Stimulated activated naive CD8-positive, alpha-beta T cell treated with anti-CD3 and anti-CD28 coated beads, Interleukin-15, Interleukin-2, amounts not matched to agents 100 U/mL and 50 U/mL, for 24 hours (primary cell): ENCODE measurements at regions not wholly inside any gene's neighbourhood (a gene's known extent, or its start where the extent isn't known, plus 50 kb on each side); places are given as distances from the start of the nearest gene placed in this dataset.
"Not testable (repeated sequence)": the region's sequence is repeated elsewhere in the genome, so short reads cannot be mapped to it uniquely, and the experiment has no call there.

Source experiments
- ATAC-seq: fragments of 150-1000 bp; cut with Tn5 transposase; one replicate; pipeline ENCODE4 v1.10.0; 2021
- DNase-seq: peaks from one replicate; pipeline ENCODE4 v3.0.0; 2021

DNA sequence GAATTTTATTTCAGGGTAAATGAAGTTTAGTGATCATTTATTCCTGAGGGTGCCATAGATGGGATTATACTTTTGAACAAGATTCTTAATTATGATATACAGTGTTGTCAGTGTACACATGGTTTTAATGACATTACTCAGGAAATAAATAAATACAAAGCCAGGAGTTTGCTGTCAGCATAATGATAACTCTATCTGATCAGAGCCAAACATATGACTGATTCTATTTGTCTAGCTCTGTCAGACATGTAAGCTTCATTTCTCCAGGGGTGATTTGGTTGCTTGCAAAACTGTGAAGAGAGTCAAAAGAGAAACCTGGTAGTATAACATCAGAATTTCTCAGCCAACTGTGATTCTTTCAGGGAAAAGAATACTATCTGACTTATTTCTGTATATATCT lies 1425.8 kb upstream of the C9orf72 start:
- ATAC-seq (no peak), DNase-seq (no peak)

DNA sequence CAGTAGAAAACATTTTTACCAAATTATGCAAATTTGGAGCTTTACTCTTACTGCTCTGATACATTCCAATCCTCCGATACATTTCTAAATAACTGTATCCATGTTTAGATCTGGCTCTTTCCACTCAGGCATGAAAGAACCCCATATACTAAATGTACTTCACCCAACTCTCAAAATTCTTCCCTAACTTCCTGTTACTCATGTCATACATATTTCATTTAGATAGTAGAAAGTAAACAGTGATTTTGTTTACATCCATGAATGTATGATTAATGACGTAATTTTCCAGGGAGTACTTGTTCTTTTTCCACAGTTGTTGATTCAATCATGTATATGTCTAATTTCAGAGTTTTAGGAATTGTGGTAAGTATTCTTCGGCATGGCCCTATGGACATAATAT lies 1426.5 kb upstream of the C9orf72 start:
- DNase-seq (no peak), ATAC-seq (no peak)

DNA sequence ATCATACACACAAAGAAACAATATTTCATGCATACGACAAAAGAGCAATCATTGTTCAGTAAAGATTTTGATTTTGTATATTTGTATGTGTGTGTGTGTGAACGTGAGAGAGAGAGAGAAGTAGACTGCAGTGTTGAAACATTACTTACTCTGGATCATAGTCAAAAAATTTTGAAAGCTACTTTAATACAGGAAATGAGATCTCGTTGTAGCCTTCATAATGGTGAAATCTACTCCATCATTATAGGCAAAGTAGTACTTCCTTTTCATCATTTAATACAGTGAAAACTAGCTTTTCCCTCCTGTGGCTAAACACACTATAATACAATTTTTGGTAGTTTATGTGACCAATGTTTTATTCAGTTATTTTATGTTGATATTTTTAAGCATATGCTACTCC lies 1427.7 kb upstream of the C9orf72 start:
- DNase-seq = no peak
- no peak for ATAC-seq

DNA sequence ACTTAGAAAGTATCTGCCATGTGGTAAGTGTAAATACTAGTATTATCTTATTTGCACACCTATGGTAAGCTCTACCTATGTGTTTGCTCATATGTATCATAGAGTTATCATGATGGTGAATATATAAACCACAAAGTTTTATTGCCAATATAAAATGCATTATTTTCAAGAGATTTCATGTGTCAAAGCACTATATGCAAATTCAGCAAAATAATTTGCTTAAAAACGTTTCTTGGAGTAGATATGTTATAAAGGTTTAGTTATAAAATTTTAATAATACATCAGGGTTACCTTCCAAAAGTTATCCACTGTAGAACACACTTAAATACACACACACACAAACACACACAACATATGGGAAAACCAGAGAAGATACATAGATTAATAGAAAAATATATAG lies 1431.7 kb upstream of the C9orf72 start:
- DNase-seq = no peak
- ATAC-seq = no peak

DNA sequence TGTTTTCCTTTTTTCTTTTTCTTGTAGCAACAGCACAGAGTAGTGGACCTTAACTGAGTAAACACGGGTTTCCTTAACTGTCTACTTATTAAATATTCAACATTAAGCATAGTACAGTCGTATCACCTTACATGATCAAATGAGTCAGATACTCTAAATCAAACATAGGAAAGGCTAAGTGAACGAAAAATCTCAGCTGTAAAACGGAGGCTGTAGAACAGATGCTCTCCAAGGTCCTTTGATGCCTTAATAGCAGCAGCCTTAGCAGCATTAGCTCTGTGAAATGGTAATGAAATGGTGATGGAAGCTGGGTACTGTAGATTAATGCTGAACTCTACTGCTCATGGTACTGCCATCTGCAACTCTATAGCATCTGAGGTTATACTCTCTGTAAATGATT lies 1433.3 kb upstream of the C9orf72 start:
- DNase-seq (no peak), ATAC-seq (no peak)

DNA sequence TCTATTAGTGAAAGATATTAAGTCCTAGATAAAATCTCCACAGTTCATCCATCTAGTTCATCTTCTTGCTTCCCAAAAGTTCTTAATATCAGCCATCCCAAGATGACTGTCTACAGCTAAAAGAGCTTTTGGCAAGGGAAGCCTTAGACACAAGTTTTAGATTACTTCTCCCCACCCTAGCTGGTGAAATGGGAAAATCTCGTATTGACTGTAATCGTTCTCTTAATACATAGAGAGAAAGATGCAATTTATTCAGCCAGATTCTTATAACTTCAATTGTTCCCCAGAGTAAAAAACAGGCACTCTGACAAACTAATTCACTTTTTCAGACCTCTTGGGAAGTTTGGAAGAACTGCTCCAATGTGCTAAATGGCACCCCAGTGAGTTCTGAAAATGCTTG lies 1439.6 kb upstream of the C9orf72 start:
- DNase-seq = no peak
- ATAC-seq = no peak

DNA sequence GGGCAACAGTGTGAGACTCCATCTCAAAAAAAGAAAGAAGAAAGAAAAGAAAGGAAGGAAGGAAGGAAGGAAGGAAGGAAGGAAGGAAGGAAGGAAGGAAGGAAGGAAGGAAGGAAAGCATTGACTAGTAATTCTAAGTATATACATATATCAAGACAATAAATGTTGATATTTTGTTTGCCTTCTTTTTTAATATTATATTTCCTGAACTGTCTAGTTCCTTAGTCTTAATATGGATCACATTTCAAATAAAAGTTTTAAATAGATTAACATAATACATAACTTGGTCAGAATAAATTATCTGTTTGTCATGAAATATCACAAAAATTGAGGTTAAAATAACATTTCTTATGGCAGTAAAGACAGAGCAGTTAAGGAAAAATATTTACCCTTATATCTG lies 1448.4 kb upstream of the C9orf72 start:
- DNase-seq (no peak), ATAC-seq (no peak)

DNA sequence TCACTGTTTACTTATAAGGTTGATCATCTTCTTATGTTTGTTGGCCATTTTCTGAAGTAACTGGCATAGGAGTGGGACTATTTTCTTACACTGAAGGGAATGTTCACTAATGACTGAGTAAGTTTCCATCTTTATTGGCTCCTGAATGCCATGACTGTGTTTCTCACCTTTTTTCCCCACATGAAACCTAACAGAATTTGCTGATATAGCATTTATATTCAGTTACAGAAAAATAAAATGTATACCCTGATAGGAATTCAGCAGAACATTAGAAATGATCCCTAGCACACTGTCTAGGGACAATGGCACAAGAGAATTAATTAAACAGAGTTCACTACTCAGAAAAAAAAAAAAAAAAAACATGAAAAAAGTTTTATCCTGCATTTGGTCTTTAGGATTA lies 1465.1 kb upstream of the C9orf72 start:
- DNase-seq (no peak), ATAC-seq (no peak)

DNA sequence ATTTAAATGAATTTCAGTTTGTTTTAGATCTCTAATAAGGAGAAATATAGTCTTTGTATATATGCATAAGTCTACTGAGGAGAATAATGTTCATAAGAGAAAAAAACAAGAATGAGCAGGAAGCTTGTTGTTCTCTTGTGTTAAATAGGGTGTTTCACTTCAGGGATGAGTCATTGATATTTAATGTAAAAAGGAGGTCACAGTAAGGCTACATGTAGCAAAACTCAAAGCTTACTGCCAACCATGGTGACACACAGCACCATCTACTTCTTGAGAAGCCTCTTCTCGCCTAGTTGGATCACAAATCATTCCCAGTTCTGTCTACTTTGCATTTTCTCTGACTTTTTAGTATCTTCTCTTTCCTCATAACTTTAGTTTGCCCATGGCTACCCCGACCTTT lies 1466.0 kb upstream of the C9orf72 start:
- DNase-seq (no peak), ATAC-seq (no peak)

DNA sequence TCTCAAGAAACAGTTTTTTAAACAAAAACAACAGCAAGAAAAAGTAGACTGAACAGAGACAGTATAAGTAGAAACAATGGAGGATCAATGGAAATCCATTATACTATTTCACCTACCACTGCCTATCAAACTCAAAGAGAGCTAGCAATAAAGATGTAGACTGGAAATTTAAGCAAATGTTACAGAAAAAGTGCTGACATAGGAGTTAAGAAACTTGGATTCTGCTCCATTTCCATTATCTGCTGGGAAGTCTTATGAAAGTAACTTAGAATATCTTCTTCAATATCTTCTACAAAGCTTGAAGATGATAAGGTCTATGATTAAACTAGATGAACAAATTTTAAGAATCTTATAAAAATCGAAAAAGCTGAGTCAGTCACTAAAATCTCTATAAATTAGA lies 1469.8 kb upstream of the C9orf72 start:
- DNase-seq = no peak
- no peak for ATAC-seq

DNA sequence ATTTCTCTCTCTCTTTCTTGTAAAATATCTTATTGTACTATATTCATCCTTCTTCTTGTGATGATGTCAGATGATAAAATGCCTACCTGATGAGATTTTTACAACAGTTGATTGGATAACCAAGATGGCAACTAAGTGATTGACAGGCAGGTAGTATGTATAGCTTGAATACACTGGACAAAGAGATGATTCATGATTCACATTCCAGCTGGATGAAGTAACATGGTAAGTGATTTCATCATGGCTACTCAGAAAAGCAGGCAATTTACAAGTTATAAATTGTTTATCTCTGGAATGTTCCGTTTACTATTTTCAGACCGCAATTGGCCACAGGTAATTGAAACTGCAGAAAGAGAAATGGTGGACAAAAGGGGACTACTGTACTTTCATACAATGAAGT lies 1471.7 kb upstream of the C9orf72 start:
- ATAC-seq = no peak
- DNase-seq = no peak

DNA sequence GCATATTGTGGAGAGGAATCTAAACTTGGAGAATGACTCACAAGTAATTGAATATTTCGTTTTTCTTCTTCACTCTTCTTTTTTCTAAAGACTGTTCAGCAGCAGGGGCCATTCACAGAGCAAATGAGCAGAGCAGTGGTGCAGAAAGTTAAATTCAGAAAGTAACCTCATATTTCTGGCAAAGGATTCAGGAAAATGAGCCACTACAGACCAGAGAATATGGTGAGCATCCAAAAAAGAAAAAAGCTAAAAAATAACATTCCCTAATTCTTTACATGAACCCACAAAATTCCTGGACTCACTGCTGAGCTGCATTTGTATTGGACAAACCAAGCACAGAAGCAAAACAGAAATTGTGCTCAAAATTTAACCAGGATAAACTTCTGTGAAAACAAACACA lies 1486.8 kb upstream of the C9orf72 start:
- ATAC-seq = no peak
- no peak for DNase-seq

DNA sequence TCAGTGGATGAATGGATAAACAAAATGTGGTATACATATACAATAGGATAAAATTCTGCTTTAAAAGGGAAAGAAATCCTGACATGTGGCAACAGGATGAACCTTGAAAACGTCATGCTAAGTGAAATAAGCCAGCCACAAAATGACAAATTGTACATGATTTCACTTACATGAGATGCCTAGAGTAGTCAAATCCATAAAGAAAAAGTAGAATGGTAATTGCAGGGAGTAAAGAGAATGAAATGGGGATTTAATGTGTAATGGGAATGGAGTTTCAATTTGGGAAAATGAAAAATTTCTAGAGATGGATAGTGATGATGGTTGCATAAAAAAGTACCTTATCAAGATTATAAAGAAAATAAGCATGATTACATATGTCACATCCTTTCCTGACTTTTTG lies 1489.2 kb upstream of the C9orf72 start:
- ATAC-seq (no peak), DNase-seq (no peak)

DNA sequence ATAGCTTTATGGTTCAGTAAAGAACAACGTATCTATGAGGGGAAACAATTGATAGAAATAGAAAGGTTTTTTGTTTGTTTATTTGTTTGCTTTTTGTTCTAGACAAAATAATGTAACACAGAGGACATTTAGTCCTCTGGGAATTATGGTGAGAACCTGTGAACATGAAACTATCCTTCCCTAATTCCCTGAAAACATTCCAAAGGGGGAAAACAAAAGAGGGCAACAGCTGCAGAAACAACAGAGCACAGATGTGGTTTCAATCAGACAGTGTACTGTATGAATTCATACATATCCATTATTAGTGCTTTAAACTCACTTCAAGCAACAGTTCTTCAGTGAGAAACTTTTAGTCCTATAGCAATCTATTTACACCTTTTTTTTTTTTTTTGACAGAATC lies 1489.8 kb upstream of the C9orf72 start:
- DNase-seq = no peak
- no peak for ATAC-seq

DNA sequence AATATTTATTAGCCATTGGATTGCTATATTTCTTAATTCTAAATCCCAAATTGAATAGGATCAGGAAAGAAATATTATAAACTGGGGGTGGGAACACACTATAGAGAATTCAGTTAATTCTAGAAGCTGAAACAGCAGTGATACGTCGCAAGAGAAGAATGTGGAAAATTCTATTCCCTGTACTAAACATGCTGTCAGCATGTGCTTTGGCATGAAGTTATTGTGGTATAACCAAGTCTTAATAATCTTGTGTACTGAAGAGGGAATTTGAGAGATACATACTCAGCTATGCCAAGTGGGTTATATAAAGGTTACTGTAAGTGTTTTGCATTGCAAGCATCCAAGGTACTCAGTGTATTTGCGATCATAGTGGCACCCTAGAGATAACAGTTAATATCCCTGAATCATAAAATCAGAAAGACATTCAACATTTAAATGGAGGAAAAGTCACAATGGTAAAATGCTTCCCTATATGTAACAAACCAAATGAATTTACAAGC lies 1492.9 kb upstream of the C9orf72 start:
- DNase-seq = no peak

DNA sequence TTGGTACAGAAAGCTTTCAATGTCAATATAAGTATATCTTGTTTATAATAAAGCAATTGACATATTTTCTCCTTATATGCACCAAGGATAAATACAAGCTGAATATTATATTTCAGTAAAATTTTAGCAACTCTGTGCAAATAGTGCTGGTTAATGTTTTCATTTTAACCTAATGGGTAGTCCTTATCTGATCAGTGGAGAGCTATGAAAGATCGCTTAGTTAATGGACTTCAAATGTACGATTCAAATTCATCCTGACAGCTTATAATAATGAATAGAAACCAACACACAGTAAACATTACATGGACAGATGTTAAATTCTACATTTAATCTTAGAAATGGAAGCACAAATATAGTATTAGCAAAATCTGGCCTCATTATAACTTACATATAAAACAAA lies 1495.2 kb upstream of the C9orf72 start:
- DNase-seq = no peak

More for the DNA sequence above, 1492.9 kb upstream of the C9orf72 start:
- ATAC-seq = no peak

DNA sequence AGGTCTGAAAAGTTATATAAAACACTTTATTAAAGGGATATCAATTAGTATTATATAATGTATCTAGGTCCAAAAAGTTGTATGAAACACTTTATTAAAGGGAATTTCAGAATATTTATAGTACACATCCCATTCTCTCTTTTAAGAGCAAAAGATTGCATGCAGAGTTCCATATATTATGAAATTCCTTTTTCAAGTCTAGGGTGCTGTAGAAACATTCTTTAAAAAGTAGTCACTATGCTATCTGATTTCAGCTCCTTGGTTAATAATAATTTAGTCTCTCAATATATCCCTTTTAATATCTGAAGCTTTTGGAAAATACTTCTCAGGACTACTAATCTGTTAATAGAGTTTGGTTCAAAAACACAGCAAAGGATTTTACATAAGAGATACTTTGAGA lies 1496.1 kb upstream of the C9orf72 start:
- ATAC-seq (no peak), DNase-seq (no peak)

More for the DNA sequence above, 1495.2 kb upstream of the C9orf72 start:
- no peak for ATAC-seq

DNA sequence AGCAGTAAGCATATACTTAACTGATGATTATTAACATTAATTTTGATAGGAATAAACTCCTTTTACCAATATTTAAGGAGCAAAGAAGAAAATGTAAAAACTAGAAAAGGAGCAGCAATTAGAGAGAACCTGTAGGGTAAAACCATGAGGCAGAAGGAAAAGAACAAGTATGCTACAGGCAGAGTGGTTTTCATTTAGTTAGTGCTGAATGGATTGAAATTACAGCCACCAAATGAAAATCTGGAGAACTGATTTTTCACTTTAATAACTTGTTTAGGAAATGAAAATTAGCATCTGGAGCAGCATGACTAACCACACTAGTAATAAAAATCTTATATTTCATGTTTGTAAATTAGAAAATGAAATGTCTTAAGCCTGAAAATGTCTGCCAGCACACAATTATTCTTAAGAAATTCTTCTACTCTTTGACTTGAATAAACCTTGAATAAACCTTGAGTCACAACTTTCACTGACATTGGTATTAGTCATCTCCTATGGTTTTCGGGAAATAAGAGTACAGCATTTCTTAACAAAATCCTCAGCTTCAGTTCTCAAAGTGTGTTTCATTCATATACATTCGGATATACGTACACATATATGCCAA lies 1504.9 kb upstream of the C9orf72 start:
- no peak for ATAC-seq
- no peak for DNase-seq

DNA sequence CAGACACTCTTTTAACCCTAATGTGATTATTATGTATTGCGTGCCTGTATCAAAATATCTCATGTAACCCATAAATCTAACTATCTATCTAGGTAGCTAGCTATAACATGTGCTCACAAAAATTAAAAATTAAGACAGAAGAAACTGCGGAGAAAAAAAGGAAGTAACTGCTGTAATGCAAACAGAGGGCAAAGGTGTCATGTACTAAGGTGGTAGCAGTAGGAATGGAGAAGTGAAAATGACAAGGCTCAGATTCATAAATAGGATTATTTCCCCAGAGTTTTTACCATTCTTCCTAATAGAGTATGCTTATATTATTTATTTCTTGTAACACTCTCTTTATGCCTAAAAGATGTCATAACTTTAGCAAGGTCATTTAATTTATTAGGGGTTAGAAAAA lies 1527.5 kb upstream of the C9orf72 start:
- DNase-seq (no peak), ATAC-seq (no peak)

DNA sequence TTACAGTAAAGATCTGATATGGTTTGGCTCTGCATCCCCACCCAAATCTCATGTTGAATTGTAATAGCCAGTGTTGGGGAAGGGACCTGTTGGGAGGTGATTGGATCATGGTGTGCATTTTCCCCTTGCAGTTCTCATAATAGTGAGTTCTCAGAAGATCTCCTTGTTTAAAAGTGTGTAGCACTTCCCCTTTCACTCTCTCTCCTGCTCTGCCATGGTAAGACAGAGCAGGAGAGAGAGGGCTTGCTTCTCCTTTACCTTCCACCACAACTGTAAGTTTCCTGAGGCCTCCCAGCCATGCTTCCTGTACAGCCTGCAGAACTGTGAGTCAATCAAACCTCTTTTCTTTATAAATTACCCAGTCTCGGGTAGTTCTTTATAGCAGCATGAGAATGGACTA lies 1530.9 kb upstream of the C9orf72 start:
- ATAC-seq, DNase-seq: not testable (repeated sequence)

DNA sequence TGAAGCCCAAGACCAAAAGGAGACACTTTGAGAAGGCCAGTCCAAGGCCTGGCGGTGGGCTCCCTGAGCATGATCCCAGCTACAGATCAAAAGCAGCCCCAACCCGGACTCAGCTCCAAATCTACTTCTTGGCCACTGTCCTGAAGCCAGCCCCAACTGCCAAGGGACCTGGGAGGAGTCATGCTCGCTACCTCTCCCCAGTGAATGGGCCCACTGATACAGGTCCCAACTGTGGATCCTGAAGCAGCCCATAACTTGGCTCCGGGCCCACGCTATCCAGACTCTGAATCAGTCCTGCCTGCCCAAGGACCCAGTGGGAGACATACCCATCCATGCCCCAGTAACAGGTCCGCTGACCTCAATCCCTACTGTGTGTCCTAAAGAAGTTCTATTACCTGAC lies 1545.3 kb upstream of the C9orf72 start:
- DNase-seq = no peak
- no peak for ATAC-seq

DNA sequence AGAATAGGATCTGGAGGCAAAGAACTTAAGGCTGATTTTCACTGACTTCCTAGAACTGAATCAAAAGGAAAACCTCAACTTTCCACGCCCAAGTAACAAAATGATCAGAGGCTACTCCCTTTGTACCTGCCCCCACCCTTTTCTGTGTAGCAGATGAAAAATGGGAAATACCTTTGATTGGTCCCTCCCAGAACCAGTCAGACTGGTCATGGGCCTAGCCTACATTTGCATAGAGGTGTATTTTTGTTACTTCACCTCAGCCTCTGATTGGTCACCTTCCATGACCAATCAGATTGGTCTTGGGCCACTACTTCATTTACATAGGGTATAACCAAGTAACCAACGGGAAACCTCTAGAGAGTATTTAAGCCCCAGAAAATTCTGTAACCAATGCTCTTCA lies 1553.5 kb upstream of the C9orf72 start:
- ATAC-seq (no peak), DNase-seq (no peak)

DNA sequence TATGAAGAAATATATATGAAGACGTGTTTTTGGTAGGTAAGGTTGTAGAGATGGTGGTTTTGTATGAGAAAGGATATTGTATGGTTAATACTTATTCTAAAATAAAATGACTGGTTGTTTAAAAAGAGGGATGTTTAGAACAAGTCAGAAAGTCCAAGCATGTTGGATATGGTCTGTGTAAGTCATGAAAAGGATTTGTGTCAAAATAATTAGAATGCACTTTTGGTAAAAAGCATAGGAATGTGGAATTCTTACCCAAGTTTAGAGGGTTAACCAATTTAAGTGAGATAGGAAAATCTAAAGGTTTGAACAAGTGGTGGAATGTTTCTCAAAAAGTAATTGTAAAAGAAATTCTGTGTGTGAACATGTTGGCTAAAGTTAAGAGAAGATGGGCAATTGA lies 1556.5 kb upstream of the C9orf72 start:
- no peak for ATAC-seq
- no peak for DNase-seq

DNA sequence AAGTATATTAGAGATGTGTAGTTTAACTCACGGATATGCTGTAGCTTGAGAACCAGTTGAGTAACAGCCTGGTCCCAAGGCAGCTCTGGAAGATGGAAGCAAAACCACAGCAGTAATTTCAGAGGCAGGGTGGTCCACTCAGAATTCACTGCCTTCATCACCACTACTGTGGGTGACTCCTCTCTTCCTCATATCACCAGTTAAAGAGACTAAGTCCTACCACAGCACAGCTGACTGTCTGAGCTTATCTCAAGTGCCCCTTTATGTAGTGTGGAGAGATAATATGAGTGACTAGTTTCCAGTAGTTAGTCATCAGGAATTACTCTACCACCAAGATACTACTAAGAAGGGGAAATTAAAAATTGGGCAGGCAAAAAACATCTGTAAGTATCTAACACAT lies 1571.2 kb upstream of the C9orf72 start:
- ATAC-seq = no peak
- no peak for DNase-seq

DNA sequence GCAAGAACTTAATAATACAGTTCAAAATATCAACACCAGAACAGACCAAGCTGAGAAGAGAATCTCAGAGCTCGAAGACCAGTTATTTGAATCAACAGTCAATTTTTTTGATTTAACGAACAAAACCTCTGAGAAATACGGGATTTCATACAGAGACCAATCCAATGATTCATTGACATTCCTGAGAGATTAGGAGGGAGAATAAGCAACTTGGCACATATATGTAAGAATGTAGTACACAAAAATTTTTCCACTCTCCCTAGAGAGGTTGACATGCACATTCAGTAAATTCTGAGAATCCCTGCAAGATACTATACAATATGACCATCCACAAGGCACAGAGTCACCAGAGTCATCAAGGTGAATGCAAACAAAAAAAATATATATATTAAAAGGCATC lies 1577.3 kb upstream of the C9orf72 start:
- ATAC-seq (no peak), DNase-seq (no peak)
